Activated CD4-positive, alpha-beta T cell treated with anti-CD3 and anti-CD28 coated beads, Interleukin-2, amount 50 U/mL, for 4 hours (primary cell): ENCODE measurements at regions not wholly inside any gene's neighbourhood (a gene's known extent, or its start where the extent isn't known, plus 50 kb on each side); places are given as distances from the start of the nearest gene placed in this dataset.
"Not testable (repeated sequence)": the region's sequence is repeated elsewhere in the genome, so short reads cannot be mapped to it uniquely, and the experiment has no call there.

Experiments used
- DNase-seq, 2 experiments: peaks; one replicate each; pipeline ENCODE4 v3.0.0-alpha.2; 2020

DNA sequence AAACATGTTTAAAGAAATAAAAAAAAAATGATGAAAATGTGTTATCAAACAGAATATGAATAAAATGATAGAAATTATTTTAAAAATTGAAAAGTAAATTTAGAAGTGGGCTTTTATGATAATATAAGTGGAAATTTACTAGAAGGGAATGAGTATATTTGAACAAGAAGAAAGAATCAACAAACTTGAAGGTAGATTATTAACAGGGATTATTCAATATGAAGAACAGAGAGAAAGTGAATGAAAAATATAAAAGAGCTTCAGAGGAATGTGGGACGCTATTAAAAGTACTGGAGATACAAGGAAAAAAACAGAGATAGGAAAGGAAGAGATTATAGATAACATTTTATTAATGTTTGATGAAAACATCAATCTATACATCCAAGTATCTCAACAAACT, 1014.4 kb upstream of the CITED2 start:
- DNase-seq = no peak

DNA sequence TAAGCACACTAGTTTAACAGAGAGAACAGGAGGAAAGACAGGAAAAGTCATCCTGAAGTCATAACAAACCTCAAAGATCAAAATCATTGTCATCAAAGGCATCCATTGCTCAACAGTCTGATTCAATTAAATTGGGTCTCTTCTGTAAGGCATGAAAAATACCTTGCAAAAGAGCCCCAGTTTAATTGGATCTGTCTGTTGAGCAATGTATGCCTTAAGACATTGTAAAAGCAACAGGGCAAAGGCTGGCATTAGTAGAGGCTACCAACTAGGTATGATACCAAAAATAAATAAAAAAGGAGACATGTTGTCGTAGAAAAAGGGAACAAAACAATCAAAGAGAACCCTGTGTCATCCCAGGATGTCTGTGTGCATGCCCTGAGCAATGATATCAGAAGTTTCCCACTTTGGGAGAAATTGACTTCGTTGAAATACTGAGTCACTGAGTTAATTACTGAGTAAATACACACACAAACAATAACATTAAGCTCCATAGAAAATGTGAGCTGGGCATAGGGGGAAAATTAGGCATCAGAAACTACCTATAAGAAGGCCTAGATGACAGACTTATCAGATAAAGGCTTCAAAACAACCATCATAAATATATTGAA, 1013.8 kb upstream of the CITED2 start:
- no peak for DNase-seq

DNA sequence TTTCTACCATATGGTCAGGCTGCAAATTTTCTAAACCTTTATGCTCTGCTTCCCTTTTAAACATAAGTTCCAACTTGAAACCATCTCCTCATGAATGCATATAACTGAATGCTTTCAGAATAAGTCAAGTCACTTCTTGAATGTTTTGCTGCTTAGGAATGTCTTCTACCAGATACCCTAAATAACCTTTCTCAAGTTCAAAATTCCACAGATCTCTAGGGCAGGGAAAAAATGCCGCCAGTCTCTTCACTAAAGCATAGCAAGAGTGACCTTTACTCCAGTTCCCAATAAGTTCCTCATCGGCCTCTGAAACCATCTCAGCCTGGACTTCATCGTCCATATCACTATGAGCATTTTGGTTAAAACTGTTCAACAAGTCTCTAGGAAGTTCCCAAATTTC, 1011.2 kb upstream of the CITED2 start:
- no peak for DNase-seq

DNA sequence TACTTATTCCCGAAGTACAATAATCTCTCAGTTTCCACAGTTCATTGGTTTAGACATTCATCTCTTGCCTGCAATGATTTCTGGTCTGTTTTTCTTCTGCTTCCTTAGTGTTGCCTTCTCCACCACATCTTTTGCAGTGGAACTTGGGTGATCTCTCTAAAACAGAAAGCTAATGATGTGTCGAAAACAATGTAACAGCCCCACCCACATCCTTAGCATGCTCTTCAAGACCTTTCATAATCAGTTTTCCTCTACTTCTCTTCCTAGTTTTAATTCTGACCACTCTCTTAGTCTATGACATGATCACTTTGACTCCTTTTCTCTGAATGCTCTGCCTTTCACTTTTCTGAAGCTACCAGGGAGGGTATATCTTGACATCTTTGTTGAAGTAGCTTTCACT, 1007.9 kb upstream of the CITED2 start:
- no peak for DNase-seq

DNA sequence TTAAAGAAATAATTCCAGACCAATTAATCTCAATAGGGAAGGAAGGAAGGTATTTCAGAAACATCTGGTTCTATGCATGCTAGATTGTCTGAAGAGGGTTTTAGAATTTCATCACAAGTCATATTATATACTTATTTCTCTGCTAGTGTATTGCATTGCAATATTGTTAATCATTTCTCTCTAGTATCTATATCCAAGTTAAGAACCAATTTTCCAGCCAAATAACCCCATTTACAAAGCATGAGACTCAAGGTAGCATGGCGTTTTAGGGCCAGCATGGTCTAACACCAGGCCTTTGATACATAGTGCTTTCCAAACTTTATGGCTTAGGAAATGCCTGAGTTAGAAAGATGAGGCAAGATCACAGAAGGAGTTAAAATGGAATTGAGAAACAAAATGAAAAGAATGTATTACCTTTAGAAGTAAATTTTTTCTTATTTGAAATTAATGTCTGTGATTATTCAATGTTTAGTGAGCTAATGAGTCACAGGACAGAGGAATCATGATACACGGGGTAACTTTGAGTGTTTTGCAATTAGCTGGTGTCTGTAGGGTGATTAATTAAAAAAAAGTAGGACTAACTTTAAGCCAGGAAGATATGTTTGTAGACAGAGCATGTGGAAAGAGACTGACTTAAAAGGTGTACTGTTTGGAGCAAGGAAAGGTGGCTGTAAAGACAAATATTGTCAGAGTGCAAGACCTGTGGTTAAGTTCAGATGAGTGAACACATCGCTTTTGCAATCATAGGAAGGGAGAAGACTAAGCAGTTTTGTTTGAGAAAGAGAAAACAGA, 1006.2 kb upstream of the CITED2 start:
- no peak for DNase-seq

DNA sequence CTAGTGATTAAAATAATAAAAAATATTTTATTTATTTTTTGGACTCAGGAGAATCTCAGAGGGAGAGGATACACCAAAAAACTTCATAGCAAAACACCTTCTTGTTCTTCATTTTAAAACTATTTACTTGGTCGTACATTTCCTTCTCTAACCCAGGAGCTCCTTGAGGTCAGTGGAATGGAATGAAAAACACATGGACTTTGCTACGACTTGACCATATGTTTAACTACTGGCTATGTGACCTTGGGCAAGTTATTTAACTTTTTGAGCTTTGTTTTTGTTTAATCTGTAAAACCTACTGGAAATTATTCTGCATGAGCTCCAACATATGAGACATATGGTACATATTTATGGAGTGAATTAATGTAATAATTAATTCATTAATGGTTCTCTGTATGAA, 1005.5 kb upstream of the CITED2 start:
- no peak for DNase-seq

DNA sequence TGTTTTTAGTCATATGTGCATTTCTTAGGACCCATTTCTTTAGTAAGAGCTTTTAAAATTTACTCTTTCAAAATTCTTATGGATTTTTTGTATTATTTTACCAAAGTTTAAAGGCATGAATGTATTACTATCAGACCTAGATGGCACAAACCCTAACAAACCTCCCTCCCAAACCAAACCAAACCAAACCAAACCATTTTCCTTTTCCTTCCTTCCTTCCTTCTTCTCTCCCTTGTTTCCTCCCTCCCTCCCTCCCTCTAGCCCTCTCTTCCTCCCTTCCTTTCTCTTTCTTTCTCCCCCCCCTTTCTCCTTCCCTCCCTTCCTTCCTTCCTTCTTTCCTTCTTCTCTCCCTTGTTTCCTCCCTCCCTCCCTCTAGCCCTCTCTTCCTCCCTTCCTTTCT, 1001.8 kb upstream of the CITED2 start:
- no peak for DNase-seq

DNA sequence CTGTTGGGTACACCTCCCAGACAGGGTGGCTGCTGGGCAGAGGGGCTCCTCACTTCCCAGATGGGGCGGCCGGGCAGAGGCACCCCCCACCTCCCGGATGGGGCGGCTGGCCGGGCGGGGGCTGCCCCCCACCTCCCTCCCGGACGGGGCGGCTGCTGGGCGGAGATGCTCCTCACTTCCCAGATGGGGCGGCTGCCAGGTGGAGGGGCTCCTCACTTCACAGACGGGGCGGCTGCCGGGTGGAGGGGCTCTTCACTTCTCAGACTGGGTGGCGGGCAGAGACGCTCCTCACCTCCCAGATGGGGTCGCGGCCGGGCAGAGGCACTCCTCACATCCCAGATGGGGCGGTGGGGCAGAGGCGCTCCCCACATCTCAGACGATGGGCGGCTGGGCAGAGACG, 999.3 kb upstream of the CITED2 start:
- DNase-seq = not testable (repeated sequence)

DNA sequence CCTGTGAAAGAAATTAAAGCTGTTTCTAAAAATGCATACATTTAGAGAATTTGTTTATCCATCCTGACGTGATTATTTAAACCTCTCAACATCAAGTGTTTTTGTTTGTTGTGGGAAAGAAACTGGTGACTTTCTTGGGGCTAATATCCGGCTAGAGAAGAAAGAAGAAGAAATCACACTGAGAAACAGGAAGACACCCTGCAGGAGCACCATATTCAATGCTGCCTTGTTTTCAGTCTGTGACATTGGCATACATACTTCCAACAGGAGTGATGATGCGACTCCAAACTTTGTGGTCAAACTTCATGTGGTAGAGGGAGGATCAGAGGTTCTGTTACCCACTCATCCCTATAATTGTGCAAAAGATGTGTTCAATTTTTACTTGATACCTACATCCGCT, 997.6 kb upstream of the CITED2 start:
- no peak for DNase-seq

DNA sequence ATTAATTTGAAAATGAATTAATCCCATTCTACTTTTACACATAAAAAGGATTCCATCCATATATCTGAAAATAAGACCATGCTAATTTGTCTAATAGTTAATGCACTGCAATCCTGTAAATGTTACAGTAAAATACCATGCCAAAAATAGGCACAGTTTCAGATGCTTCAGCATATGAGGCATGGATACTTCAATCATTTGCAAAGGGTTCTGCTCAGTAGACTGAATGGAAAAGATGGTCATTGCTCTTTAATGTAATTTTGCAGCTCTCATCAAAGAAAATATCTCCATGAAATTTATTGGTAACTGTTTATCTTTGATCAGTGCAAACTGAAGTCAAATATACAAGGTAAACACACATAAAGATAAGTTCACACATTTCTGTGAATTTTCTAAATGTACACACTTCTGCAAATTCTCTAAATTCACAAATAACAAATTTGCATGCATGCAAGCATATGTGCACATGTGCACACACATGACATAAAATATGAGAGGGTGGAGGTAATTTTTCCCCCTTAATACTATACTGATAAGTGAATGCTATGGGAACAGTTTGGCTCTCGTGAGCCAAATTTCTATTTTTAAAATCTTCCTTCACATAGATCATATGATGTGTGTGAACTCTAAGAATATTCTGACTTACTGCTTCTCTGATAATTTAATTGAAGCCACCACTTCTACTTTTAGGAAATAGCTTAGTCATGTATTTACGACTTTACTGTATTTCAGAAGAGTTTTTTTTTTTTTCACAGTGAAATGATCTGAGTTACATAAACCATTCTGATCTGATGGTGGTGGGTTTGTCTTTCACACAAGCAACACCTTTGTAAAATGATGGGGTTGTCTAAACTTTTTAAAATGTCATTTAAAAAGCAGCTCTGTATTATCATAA, 996.8 kb upstream of the CITED2 start:
- no peak for DNase-seq

DNA sequence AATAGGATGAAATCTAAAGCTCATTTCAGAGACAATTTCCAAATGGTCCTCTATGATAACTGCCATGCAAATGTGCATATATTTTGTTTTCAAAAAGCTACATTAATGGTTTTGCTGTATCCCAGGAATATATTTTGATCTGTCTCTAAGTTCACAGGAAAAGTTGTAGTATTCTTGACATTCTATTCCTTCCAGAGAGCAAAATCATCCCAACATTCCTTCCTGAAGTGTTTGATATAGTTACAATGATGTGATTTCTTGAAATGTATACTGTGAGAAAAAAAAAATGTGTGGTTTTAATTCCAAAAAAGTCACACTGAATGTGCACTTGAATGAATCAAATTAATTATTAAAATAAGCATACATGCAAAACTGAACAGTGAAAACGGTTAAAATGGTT, 996.0 kb upstream of the CITED2 start:
- DNase-seq = no peak

DNA sequence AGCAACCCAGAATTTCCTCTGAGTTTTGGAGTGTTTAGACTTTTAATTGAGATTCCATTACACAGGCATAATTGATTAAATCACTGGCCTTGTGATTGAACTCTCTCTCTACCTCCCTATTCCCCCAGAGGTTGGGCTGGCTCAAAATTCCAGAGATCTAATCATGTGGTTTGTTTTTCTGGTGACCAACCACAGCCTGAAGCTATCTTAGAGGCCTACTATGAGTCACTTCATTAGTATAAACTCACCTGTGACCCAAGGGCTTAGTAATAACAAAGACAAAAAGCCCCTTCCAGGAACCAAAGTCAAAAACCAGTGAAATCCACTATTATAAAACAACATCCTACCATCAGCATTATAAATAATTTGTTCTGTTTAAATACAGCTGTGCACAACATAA, 992.5 kb upstream of the CITED2 start:
- no peak for DNase-seq

DNA sequence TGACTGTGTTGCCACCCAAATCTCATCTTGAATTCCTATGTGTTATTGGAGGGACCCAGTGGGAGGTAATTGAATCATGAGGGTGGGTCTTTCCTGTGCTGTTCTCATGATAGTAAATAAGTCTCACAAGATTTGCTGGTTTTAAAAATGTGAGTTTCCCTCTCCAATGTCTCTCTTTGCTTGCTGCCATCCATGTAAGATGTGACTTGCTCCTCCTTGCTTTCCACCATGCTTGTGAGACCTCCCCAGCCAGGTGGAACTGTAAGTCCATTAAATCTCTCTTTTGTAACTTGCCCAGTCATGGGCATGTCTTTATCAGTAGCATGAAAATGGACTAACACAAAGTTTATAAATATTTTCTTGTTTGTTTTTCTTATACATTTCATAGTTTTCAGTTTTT, 990.5 kb upstream of the CITED2 start:
- DNase-seq = no peak

DNA sequence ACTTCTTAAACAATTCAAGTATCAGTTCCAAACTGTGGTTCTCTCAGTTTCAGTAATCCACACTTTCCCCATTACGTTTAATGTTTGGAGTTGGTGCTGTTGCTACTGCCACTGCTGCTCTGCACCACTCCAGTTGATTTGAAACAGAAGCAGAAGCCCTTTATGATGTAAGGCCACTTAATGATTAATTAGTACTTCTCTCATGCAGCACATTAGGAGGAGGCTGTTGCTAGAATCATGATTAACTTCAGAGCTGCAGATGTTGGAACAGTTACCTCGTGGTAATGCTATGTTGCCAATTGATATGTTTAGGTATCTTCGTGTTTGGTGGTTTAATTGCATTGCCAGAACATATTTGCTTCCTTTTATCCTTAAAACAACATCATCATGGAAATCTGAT, 986.2 kb upstream of the CITED2 start:
- DNase-seq = no peak

DNA sequence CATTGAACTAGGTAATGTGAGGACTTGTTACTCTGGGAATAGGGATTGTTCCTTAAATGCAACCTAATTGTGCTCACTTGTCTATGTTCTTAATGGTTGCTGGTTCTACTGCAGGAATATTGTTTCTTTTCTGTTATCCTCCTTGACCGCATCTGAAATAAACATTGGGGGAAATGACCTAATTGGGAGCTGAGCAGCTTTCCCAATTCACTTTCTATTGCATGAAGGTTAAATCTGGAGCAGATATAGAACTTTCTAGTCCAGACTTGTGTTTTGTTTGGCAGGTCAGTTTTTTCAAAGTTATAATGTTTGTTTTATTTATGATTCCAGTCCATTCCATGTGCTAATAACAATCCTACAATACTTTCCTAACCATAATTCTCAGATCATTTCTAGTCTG, 981.0 kb upstream of the CITED2 start:
- no peak for DNase-seq

DNA sequence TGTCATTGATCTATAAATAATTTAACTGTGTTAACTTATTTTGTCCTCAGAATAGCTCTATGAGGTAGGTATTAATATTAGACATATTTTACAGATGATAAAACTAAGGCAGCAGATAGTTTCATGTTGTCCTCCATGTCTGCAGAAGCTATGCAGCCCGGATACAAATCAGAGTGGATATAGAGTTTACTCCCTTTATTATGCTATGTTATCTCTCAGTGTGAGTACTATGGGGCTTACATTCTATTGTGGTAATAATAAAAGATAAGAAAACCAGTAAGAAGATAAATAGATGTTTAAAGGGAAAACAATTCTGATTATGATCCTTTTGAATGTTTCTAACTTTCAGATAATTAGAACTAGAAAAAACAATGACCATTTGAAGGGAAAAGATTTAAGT, 979.8 kb upstream of the CITED2 start:
- DNase-seq = no peak

DNA sequence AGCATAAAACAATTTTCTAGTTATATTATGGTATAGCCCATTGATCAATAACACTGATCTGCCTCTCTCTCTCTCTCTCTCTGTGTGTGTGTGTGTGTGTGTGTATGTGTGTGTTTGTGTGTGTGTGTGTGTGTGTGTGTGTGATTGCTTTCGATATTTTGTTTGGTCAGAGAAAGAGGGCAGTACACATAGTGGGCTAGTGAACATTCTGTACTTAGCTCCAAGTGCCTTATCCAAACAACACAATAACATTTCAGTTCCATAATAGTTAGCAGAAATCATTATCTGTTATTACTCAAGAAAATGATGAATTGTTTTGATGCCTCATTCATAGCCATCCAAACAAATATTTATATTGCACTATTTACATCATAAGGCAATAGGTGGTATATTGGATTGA, 979.1 kb upstream of the CITED2 start:
- no peak for DNase-seq

DNA sequence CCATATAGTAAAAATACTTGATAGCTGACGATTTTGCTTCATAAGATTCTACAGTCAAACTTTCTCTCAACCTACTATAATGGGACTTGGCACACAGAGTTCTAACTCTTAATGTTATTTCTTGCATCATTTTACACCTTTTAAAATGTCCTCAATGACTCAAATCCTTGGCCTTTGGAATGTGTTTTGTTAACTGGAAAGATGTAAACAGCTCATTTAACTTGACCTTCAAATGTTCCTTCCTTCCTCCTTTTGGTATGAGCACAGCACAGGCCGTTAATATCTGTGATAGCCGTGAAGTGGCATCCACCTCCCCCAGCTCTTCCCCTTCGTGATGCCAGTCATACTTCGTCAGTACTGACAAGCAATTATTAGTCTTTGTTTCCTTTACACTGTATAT, 972.0 kb upstream of the CITED2 start:
- no peak for DNase-seq

DNA sequence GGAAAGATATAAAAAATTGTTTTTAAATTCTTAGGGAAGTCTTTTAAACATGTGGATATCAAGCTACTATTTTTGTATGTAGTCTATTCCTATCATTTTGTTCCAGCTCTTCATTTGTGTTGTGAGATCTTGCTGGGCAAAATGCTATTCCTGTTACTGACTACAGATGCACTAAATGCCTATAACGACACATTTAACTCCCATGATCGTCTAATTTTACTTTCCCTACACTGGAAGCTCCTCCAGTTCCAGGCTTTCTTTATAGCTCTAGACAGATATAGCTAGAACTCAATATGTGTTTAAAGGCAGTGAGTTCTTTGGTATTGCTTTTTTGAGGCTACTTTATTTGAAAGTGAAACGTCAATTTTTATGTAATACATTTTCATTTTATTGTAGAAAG, 971.5 kb upstream of the CITED2 start:
- DNase-seq = no peak

DNA sequence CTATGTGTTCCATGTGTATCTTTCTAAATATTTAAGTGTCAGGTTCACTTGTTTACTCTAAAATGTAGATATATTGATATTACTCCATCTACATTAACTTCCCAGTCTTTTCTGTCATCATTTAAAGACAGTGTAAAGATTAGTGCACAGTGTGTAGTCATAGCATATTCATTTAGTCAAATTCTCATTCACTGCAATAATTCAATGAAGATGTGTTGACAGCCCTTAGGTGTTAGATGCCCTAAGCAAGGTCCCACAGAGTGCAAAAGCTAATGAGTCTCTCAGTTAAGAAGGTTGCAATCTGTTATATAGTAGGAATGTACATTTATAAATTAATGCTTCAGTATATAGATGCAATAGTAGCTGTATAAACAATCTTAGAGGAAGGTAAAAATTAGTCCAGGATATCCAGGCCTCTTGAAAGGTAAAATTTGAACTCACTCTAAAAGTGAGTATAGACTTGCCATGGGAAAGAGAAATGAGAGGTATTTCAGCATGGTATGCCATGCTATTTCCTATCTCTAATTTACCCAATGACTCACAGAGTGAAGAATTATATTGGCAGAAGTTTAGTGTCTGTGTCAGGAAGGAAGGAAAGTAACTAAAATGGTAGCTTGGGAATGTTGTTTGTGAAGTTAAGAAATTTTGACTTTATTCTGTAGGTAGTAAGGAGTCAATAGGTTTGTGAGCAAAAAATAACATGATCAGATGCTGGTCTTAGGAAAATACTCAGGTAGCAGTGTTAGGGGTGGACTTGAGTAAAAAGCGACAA, 969.9 kb upstream of the CITED2 start:
- no peak for DNase-seq

DNA sequence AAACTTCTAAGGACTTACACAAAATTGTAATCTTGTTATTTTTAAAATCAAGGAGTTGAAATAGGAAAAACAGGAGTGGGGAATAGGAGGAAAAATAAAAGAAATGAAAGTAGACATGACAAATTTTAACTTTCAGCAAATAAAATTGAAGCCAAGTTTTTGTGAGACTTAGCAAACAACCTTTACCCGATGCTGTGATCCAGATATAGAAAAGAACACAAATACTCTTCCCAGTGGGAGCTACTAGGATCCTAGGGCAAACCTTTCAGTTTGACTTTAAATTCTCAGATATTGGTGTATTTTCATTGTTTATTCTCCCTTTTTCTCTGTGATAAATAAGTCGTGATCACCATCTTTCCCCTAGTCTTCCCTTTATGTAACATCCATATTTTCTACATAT, 968.7 kb upstream of the CITED2 start:
- DNase-seq = no peak

DNA sequence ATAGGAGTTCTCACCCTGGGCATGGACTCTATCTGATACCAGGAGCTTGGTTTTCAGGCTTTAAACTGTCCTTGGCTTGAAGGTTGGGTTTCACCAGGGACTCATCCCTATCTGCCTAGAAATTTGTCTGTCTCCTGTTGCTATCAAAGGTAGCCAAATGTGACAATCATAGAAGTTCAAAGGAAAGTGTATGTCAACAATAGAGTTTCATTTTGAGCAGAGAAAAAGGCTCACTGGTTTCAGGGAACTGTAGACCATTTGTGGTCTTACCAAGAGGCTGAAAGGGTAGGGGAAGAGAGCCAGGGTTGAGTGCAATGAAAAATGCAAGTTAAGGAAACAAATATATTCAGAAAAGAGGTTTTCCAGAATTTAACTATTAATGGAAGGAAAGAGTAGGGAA, 966.8 kb upstream of the CITED2 start:
- no peak for DNase-seq

DNA sequence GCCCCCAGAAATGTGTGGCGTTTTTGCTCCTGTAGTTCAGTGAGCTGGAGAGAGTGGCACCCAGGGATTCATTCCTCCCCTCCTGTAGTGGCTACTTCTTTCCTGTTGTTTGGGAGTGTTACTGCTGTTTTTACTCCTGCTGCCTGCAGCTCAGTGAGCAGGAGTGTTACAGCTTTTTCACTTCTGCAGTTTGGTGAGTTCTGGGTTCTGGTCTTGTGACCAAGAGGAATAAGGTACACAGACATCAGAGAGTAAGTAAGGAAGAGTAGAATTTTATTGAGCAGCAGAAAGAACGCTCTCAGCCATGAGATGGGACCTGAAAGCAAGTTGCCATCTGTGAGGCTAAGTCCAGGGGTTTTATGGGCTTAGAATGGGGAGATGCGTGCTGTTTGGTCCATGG, 966.3 kb upstream of the CITED2 start:
- DNase-seq = no peak
